ENCODE measurements at regions not wholly inside any gene's neighbourhood (a gene's known extent, or its start where the extent isn't known, plus 50 kb on each side); places are given as distances from the start of the nearest gene placed in this dataset.

DNA sequence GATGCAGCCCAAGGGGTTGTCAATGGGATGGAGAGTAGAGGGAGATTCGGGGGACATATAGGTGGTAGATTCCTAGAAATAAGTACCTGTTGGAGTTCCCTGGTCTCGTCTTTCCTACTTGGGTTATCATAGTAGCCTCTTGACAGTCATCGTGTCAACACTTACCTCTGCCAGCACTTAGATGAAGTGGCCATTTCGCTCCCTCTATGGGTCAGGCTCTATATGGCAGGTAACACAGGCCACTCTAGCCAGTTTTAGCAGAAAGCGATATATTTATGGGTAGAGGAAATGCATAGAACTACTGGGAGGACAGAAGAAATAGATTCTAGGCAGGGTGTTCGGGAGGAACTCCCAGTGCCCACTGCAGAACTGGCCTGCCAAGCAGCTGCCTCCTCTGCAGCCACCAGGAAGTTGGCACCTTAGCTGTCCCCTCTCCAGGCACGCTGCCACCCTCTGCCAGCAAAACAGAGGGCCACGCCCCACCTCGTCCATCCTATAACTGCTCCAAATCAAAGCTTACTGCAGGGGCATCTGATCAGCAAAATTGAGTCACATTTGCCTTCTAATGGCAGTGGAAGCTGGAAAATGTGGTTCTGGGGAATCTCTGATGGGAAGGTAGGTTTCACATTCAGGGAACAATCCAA is 181.3 kb downstream of the INSIG2 start:
- ChIA-PET POLR2A (no interaction called here), CTCF (no interaction called here)
- ATAC-seq (no peak), DNase-seq (no peak)
- H3K4me3 Mint-ChIP-seq, result no peak overlapping the region
- no peak overlapping the region for H3K27ac Mint-ChIP-seq
- no peaks in the 10 kb centered on the region for H3K9me3 Mint-ChIP-seq (ENCODE audit: insufficient read depth)
- peaks cover 8% of the 10 kb centered on the region for H3K27me3 Mint-ChIP-seq (ENCODE audit: low read depth)
- no peaks in the 10 kb centered on the region for H3K4me1 Mint-ChIP-seq (ENCODE audit: low read depth)
- no peaks in the 10 kb centered on the region for H3K36me3 Mint-ChIP-seq (ENCODE audit: low read depth)

DNA sequence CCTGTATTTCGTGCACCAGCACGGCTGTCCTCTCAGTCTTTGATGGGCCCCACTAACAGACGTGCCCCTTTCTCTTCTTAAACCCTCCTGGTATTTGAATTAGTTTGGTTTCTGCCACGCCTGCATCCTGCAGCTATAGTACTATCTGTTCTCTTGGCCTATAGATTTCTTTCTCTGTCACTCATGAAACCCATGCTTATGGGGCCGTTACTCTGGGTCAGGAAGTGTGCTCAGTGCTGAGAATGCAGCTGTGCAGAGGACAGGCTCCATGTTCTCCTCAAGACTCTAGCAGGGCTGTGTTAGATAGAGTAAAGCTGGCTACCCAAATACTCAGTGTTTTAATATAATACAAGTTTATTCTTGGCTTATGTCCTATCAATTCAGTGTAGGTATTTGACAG is 180.0 kb downstream of the INSIG2 start:
- Mint-ChIP-seq H3K4me1 (ENCODE audit: low read depth) (no peaks in the 10 kb centered on the region), H3K27ac (no peak overlapping the region), H3K27me3 (ENCODE audit: low read depth) (peaks cover 5% of the 10 kb centered on the region), H3K36me3 (ENCODE audit: low read depth) (no peaks in the 10 kb centered on the region), H3K9me3 (ENCODE audit: insufficient read depth) (no peaks in the 10 kb centered on the region), H3K4me3 (no peak overlapping the region)
- DNase-seq (no peak), ATAC-seq (no peak)
- CTCF ChIA-PET, result no interaction called here
- POLR2A ChIA-PET, result no interaction called here

DNA sequence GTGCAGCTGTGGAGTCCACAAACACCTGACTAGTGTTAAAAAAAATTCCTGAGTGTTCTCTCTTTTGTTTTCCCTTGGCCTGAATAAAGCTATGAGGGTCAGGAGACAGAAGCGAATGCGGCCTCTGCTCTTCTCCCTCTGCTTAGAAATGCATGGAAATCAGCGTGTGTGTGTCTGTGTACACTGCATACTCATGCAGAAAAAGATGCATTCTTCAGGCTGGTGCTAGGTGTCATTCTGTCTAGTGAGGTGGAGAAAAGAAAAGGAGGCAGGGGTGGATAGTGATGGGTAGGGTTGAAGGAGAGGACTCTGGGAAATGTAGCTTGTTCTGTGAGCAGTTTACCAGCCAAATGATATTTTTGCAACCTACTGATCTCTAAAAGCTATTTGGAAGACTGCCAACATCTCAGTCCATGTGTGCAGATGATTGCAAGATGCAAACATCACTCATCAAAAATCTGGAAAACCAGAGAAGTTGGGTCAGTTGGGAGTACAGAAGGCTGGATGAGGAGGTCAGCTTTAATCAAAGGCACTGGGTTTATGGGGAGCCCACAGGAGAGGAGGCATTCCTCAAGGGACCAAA is 177.7 kb downstream of the INSIG2 start:
- Mint-ChIP-seq H3K4me1 (ENCODE audit: low read depth) (no peaks in the 10 kb centered on the region), H3K27ac (no peak overlapping the region), H3K9me3 (ENCODE audit: insufficient read depth) (no peaks in the 10 kb centered on the region), H3K4me3 (no peak overlapping the region), H3K36me3 (ENCODE audit: low read depth) (no peaks in the 10 kb centered on the region), H3K27me3 (ENCODE audit: low read depth) (peaks cover 5% of the 10 kb centered on the region)
- DNase-seq (no peak), ATAC-seq (no peak)
- ChIA-PET POLR2A (no interaction called here), CTCF (no interaction called here)

DNA sequence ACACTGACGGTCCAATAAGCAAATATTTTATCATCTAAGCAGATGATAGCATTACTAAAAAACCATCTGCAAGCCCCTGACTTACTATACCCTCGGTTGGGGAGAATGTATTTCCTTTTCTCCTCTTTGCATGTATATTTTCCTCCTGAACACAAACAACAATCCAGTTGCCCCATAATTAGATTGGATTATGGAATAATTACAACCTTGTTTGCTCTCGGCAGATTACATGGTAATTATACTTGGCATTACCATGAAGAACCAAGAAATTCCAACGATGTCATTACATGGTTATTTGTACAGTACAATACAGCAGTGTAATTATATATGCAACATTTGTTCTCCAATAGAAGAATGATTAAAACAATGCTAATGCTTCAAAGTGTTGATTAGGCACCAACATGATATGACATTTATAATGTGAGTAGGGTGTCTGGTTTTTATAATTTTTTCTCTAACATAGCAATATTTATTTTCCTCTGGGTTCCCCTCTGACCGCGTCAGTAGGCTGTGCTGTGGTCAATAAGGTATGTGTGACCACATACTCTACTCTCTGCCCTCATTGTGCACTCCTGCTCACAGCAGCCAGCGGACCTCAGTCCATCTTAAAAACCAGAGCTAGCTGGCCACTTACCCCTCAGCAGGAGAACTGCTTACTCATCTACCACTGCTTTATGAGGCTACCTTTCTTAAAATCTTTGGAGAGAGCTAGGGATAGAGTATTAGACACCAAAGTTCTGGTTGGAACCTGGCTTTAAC is 176.1 kb downstream of the INSIG2 start:
- Mint-ChIP-seq H3K27ac (no peak overlapping the region), H3K36me3 (ENCODE audit: low read depth) (no peaks in the 10 kb centered on the region), H3K4me1 (ENCODE audit: low read depth) (no peaks in the 10 kb centered on the region), H3K4me3 (no peak overlapping the region), H3K9me3 (ENCODE audit: insufficient read depth) (no peaks in the 10 kb centered on the region), H3K27me3 (ENCODE audit: low read depth) (peaks cover 2% of the 10 kb centered on the region)
- ATAC-seq, result no peak
- POLR2A ChIA-PET, result no interaction called here
- CTCF ChIA-PET, result no interaction called here
- DNase-seq, result no peak

DNA sequence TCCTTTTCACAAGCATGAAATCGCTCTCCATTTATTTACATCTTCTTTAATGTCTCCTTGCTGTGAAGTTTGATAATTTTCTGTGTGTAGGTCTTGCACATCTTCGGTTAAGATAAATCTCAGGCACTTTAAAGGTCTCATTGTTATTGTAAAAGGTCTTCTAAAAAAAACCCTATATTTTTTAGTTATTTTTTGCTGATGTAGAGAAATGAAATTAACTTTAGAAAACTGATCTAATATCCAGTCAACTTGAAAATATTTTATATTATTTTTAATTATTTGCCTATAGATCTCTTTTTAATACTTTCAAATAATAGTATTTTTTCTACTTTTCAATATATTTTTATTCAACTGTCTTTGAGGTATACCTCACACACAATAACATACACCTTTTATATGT is 169.4 kb downstream of the INSIG2 start:
- no peak for DNase-seq
- Mint-ChIP-seq H3K9me3 (ENCODE audit: insufficient read depth) (no peaks in the 10 kb centered on the region), H3K27me3 (ENCODE audit: low read depth) (peaks cover 9% of the 10 kb centered on the region), H3K27ac (no peak overlapping the region), H3K4me1 (ENCODE audit: low read depth) (no peaks in the 10 kb centered on the region), H3K36me3 (ENCODE audit: low read depth) (no peaks in the 10 kb centered on the region), H3K4me3 (no peak overlapping the region)
- ChIA-PET POLR2A (no interaction called here), CTCF (no interaction called here)
- ATAC-seq, result no peak

DNA sequence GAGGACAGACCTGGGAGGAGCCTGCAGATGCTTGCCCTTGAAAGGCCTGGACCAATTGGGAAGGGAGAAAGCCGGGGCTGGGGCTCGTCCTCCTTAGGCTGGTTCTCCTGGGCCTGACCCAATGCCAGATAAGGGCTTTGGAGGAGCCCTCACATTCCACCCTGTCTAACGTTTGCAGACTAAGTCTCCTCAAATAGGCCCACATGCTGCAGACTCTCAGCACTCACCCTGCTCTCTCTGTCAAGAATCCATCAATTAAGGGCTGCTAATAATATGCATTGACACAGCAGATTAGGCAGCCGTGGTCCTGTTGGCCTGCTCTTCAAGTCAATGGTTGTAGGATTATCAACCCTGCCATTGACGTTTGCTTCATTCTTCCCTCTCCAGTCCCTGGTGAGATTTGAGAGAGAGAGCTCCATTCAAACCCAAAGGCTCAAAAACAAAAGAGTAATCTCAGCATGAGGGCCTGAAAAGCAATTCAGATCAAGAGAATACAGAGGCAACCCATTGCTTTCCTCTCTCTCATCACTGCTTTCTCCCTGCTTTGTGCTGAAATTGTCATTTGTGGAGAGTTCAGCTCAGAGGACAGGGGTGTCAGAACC is 167.6 kb downstream of the INSIG2 start:
- Mint-ChIP-seq H3K4me1 (ENCODE audit: low read depth) (no peaks in the 10 kb centered on the region), H3K9me3 (ENCODE audit: insufficient read depth) (no peaks in the 10 kb centered on the region), H3K36me3 (ENCODE audit: low read depth) (no peaks in the 10 kb centered on the region), H3K4me3 (no peak overlapping the region), H3K27me3 (ENCODE audit: low read depth) (peaks cover 12% of the 10 kb centered on the region), H3K27ac (no peak overlapping the region)
- DNase-seq (no peak), ATAC-seq (no peak)
- ChIA-PET POLR2A (no interaction called here), CTCF (no interaction called here)

DNA sequence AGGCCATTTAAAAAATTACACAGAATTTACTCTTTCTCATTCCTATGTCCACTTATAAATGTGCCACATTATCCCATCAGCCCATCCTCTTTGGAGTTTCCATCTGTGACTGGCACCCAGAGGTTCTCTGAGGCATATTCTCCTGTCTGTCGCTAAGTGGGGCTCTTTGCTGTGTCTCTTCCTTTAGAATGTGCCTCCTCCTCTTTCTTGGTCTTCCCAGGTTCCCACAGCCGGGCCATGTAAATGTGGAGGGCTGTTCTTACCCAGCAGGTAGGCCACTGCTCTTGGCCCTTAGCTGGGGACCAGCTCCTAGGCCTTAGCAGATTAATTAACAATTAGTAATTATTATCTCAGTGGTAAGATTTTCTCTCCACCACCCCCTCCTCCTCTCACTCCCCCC is 167.0 kb downstream of the INSIG2 start:
- Mint-ChIP-seq H3K4me1 (ENCODE audit: low read depth) (no peaks in the 10 kb centered on the region), H3K27ac (no peak overlapping the region), H3K27me3 (ENCODE audit: low read depth) (peaks cover 12% of the 10 kb centered on the region), H3K9me3 (ENCODE audit: insufficient read depth) (no peaks in the 10 kb centered on the region), H3K4me3 (no peak overlapping the region), H3K36me3 (ENCODE audit: low read depth) (no peaks in the 10 kb centered on the region)
- DNase-seq (no peak), ATAC-seq (no peak)
- POLR2A ChIA-PET, result no interaction called here
- CTCF ChIA-PET, result no interaction called here

DNA sequence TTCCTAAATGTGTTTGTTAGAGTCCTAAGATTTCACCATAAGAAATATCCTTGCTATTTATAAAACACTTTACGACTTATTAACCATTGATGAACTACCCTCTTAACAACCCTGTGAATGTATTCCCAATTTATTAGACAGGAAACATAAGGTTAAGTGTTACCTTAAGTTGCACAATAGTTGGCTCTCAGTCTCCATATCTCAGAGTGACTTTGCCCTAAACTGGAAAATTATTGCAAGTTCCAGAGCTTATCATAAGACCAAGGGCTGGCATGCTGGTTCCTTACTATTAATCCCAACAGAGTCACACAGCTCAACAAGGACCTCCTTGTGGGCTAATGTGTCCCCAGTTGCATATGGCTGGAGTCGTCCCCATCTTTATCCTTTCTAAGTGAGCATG is 165.8 kb downstream of the INSIG2 start:
- Mint-ChIP-seq H3K4me1 (ENCODE audit: low read depth) (no peaks in the 10 kb centered on the region), H3K9me3 (ENCODE audit: insufficient read depth) (no peaks in the 10 kb centered on the region), H3K4me3 (no peak overlapping the region), H3K27ac (no peak overlapping the region), H3K27me3 (ENCODE audit: low read depth) (peaks cover 16% of the 10 kb centered on the region), H3K36me3 (ENCODE audit: low read depth) (no peaks in the 10 kb centered on the region)
- CTCF ChIA-PET, result interaction anchor here (0.7 kb wide), 1 partner anchor 42 kb away, joined by 4 read pairs; no protein-coding TSS in a partner anchor
- POLR2A ChIA-PET, result no interaction called here
- DNase-seq, result no peak
- ATAC-seq, result no peak

DNA sequence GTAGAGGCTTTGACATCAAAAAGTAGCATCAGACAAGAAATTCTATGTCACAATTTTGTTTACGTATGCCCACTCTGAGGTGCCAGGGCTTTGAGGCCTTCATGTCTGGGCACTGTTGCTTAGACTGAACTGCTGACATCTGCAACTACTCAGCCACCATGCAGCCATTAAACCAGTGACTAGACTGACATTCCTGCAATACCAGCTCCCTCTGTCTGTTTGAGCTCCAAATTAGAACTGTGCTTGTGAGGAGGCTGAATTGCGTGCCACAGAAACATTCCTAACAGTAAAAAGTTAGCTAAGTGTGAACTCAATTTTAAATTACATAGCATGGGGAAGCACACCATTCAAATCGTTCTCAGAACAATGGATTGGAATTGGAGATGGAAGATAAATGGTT is 163.2 kb downstream of the INSIG2 start:
- CTCF ChIA-PET, result no interaction called here
- no peaks in the 10 kb centered on the region for H3K36me3 Mint-ChIP-seq (ENCODE audit: low read depth)
- no peak for ATAC-seq

DNA sequence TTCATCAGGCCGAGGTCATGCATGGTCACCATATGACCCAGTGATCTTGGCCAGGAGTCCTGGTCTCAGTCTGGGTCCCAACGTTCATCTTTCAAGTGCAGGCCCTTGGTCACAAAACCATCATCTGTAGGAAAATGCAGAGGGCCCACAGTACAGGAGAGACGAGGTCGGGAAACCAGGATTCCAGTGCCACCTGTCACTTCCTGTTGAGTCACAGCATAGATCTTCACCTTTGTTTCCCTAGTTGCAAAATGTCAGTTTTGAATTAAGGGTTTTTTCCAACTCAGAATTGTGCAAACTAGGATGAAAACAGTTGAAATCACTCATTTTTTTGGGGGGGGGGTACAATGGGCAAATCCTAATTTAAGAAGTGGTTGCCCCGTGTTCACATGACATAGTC is 162.2 kb downstream of the INSIG2 start:
- peaks cover 11% of the 10 kb centered on the region for H3K27me3 Mint-ChIP-seq (ENCODE audit: low read depth)
- H3K27ac Mint-ChIP-seq, result no peak overlapping the region
- DNase-seq, result no peak
- H3K36me3 Mint-ChIP-seq (ENCODE audit: low read depth), result no peaks in the 10 kb centered on the region
- H3K9me3 Mint-ChIP-seq (ENCODE audit: insufficient read depth), result no peaks in the 10 kb centered on the region
- CTCF ChIA-PET, result no interaction called here
- H3K4me3 Mint-ChIP-seq, result no peak overlapping the region
- no peaks in the 10 kb centered on the region for H3K4me1 Mint-ChIP-seq (ENCODE audit: low read depth)
- POLR2A ChIA-PET, result no interaction called here
- no peak for ATAC-seq

More for the DNA sequence above, 163.2 kb downstream of the INSIG2 start:
- Mint-ChIP-seq H3K4me3 (no peak overlapping the region), H3K9me3 (ENCODE audit: insufficient read depth) (no peaks in the 10 kb centered on the region), H3K4me1 (ENCODE audit: low read depth) (no peaks in the 10 kb centered on the region), H3K27me3 (ENCODE audit: low read depth) (peaks cover 11% of the 10 kb centered on the region), H3K27ac (no peak overlapping the region)
- POLR2A ChIA-PET, result no interaction called here
- DNase-seq, result no peak

DNA sequence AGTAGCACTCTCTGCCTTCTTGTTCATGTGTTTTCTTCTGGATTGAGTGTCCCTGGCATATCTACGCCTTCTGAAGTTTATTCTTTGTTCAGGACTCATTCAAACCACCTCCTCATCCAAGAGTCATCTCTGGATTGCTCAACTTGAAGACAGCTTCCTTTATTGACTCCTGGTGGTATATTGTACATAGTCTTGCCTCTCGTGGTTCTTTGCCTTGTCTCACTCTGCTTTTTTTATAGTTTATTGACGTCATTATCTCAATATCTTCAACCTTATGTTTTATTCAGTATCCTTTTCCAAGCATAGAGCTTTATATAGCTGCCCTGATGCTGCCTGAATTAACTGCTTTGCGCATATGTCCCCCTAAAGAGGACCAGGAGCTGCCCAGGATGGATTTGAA is 161.7 kb downstream of the INSIG2 start:
- Mint-ChIP-seq H3K27me3 (ENCODE audit: low read depth) (peaks cover 11% of the 10 kb centered on the region), H3K9me3 (ENCODE audit: insufficient read depth) (no peaks in the 10 kb centered on the region), H3K4me3 (no peak overlapping the region), H3K36me3 (ENCODE audit: low read depth) (no peaks in the 10 kb centered on the region), H3K27ac (no peak overlapping the region), H3K4me1 (ENCODE audit: low read depth) (no peaks in the 10 kb centered on the region)
- ATAC-seq, result no peak
- DNase-seq, result no peak
- POLR2A ChIA-PET, result no interaction called here
- CTCF ChIA-PET, result no interaction called here

DNA sequence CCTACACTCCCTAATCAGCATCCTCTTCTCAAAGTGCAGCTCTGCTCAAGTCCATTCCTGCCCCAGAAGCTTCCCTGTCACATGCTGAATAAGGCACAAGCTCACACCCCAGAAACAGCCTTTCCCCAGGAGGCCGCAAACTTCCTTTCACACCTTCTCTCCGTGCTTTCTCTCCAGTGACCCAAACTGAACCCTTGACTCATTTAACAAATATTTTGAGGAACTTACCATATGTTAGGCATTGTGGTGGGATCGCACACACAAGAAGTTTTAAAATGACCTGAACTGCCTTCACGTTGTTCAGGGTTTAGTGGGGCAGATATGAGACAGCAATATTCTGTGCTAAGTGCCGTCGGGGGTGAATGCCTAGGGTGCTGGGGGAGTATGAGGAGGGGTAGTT is 161.3 kb downstream of the INSIG2 start:
- H3K27ac Mint-ChIP-seq, result no peak overlapping the region
- H3K4me1 Mint-ChIP-seq (ENCODE audit: low read depth), result no peaks in the 10 kb centered on the region
- H3K27me3 Mint-ChIP-seq (ENCODE audit: low read depth), result peaks cover 11% of the 10 kb centered on the region
- DNase-seq (no peak), ATAC-seq (no peak)
- no peak overlapping the region for H3K4me3 Mint-ChIP-seq
- ChIA-PET CTCF (no interaction called here), POLR2A (no interaction called here)
- no peaks in the 10 kb centered on the region for H3K9me3 Mint-ChIP-seq (ENCODE audit: insufficient read depth)
- H3K36me3 Mint-ChIP-seq (ENCODE audit: low read depth), result no peaks in the 10 kb centered on the region
